NCI-H748 (cell line): ENCODE measurements at regions not wholly inside any gene's neighbourhood (a gene's known extent, or its start where the extent isn't known, plus 50 kb on each side); places are given as distances from the start of the nearest gene placed in this dataset.
"Not testable (repeated sequence)": the region's sequence is repeated elsewhere in the genome, so short reads cannot be mapped to it uniquely, and the experiment has no call there.

Experiments
- DNase-seq: peaks from one replicate; lab custom pipeline; 2025; ENCODE audit not compliant: unreplicated experiment; lab: John Stamatoyannopoulos, UW

- no peak for DNase-seq
Observed at GRCh38 chr1:8171751-8172464, 145.8 kb upstream of the ERRFI1 start.

DNA sequence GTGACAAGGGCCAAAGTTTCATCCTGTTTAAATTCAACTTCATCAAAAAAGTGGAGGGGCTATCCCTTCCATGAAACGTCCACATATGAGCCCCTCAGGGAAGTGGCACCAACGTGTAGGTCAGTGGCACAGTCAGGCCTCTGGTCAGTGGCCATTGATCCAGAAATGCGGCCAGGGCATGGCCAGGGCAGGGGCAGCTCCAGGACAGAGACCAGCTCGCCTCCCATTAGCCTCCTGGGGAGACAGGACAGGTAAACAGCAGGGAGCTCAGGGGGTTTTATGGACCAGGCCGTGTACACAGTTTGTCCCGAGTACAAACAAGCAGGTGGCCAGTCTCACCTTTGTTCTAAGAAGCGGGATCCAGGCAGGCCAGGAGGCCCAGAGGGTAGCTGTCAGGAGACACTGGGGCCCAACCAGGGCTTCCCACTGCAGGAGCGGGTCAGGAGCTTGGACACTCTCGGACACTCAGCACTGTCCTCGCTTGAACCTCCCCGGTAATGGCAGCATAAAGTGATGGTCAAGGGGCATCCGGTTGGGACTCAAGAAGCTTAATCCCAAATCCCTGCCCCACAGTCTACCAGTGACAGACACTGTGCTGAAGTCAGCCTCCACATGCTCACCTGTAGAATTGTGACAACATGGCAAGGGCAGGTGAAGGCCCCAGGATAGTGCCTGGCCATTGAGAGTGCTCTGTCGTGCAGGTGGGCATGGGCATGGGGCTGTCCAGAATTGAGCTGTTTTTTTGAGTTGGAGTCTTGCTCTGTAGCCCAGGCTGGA is 144.1 kb upstream of the ERRFI1 start:
- peak; percentile 34 for DNase-seq

GRCh38 chr1:8169364-8170058 is 143.4 kb upstream of the ERRFI1 start:
- peak; percentile 86 for DNase-seq

DNA sequence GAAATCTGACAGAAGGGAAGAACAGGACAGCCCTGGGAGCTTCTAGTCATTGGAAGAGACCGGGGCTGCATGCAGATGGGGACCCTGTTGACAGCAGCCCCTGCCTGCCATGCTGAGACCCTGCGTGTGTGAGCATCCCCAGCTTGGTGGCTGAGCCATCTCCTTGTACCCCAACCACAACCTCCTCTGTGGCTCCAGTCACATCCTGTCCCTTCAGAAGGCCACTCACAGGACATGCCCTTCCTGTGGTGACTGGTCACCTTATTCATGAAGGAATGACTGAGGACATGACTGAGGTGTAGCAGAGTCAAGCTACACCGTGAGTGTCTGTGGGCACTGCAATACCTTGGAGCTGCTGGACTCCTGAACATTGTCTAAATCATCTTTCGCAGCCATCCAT is 141.8 kb upstream of the ERRFI1 start:
- no peak for DNase-seq

DNA sequence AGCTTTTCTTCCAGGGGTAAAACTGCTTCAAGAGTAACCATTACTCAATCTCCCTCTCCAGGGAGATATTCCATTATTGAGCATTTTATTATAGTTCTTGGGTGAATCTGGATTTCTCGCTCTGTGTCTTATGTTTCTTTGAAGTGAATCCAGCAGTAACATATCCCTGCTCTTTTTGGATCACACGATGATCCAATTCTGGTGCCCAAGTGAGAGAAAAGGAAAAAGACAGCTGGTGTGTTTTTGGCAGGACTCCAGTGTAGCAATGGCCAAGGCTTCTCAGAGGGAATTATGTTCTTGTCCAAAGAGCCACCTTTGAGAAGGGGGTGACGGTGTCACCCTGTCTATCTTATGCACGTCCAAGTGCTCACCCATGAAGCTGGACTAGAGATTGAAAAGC is 140.3 kb upstream of the ERRFI1 start:
- DNase-seq = no peak

DNA sequence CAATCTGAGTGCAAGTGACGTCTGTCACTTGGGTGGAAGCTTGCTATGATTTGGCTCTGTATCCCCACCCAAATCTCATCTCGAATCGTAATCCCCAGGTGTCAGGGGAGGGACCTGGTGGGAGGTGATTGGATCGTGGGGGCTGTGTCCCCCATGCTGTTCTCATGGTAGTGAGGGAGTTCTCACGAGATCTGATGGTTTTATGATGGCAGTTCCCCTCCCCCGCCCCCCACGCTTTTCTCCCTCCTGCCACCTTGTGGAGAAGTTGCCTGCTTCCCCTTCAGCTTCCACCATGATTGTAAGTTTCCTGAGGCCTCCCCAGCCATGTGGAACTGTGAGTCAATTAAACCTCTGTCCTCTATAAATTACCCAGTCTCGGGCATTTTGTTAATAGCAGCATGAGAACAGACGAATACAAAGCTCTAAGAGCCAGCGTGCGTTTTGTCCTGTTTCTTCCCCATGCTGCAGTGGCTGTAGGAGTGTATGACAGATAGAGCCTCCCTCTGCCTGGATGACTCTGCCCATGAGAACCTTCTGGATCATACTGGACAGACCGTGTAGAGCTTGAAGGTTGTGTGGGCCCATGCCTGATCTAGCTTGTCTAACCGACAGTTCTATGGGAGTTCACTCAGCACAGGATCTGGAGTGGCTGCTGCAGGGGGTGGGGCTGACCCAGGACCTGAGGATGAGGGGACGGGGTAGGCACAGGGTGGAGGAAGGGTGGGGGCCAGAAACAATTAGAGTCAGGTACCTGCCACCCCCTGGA is 139.7 kb upstream of the ERRFI1 start:
- no peak for DNase-seq

GRCh38 chr1:8164670-8165069 is 138.6 kb upstream of the ERRFI1 start:
- DNase-seq = no peak

- no peak for DNase-seq
Observed at GRCh38 chr1:8163039-8163438, 136.9 kb upstream of the ERRFI1 start.

- no peak for DNase-seq
Observed at GRCh38 chr1:8162168-8162567, 136.1 kb upstream of the ERRFI1 start.

DNA sequence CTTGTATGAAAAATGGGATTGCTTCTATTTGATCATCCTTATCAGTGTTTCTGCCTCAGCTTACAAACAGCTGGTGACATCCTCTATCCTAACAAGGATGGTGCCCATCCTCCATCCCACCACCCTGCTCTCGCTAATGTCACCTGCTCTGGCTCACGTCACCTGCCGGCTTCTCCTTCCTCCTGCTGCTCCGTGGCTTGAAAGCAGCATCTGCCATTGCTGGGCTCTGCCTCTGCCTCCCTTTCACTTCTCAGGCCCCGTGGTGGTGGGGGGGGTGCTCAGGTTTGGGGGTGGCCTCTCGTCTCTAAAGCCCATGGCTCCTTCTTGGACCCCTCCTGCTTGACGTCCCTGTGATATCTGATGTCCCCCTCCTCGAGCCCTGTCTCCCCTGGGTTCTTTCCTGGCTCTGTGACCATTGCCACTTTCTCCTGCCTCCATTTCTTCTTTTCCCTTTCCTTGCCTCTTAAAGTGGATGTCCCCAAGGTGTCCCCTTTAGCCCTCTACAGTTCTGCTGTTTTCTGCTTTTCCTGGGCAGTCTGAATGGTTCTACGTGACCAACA is 135.5 kb upstream of the ERRFI1 start:
- no peak for DNase-seq

GRCh38 chr1:8159470-8160024 is 133.4 kb upstream of the ERRFI1 start:
- no peak for DNase-seq

DNA sequence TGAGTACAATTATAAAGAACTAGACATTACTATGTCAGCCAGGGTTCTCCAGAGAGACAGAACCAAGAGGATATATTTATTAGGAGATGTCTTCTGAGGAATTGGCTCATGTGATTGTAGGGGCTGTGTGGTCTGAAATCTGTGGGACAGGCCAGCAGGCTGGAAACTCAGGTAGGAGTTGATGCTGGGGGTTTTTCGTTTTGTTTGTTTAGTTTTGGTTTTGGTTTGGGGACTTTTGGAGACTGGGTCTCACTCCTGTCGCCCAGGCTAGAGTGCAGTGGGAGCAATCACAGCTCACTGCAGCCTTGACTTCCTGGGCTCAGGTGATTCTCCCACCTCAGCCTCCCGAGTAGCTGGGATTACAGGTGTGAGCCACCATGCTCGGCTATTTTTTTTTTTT is 132.9 kb upstream of the ERRFI1 start:
- no peak for DNase-seq

DNA sequence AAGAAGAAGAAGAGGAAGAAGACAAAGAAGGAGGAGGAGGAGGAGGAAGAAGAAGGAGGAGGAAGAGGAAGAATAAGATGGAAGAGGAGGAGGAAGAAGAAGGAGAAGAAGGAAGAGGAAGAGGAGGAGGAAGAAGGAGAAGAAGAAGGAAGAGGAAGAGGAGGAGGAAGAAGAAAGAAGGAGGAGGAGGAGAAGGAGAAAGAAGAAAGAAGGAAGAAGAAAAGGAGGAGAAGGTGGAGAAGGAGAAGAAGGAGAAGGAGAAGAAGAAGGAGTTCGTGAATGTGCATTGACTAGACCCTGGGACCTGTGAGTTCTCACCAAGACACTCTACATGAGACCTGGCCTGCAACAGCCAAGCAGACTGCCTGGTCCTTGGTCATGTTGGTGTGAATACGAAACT is 131.7 kb upstream of the ERRFI1 start:
- DNase-seq = no peak

DNA sequence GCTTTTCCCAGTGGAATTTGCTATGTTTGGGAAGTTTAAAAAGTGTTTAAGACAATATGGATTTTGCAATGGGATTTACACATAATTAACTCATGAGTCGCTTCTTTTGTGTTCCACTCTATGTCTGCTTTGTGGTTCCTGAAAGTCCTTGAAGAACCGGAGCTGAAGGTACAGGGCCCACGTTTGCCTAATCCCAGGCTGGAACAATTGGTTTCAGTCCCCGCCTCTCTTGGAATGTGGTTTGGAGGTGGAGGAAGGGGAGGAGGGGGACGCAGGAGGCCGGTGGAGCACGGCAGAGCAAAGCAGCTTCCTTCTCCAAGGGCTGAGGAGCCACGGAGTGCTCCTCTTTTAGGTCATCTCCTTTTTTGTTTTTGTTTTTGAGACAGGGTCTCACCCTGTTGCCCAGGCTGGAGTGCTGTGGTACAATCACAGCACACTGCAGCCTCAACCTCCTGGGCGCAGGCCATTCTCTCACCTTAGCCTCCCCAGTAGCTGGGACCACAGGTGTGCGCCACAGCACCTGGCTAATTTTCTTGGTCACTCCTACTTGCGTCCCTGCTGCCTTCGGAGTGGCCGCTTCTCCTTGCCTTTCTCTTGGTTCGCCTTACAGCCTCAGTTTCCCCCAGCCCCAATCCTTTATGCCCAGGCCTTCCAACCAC is 129.5 kb upstream of the ERRFI1 start:
- no peak for DNase-seq

DNA sequence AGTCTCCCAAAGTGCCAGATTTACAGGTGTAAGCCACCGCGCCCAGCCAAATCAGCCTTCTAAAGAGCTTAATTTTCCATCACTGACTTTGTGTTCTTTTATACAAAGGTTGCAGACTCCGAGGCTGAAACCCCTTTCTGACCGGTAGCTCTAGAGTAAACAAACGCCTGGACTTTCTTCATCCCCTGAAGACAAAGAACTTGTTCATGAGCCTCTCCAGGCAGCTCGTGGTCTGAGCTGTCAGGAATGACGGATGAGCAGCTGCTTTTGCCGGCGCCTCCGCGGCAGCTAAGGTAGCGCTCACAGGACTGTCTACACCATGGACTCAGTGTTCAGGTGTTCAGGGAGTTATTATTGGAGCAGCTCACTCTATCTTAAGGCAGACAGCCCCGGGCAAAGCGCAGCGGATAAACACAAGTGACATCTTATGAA is 128.5 kb upstream of the ERRFI1 start:
- DNase-seq = peak; percentile 55

GRCh38 chr1:8153961-8154360 is 127.9 kb upstream of the ERRFI1 start:
- no peak for DNase-seq

DNA sequence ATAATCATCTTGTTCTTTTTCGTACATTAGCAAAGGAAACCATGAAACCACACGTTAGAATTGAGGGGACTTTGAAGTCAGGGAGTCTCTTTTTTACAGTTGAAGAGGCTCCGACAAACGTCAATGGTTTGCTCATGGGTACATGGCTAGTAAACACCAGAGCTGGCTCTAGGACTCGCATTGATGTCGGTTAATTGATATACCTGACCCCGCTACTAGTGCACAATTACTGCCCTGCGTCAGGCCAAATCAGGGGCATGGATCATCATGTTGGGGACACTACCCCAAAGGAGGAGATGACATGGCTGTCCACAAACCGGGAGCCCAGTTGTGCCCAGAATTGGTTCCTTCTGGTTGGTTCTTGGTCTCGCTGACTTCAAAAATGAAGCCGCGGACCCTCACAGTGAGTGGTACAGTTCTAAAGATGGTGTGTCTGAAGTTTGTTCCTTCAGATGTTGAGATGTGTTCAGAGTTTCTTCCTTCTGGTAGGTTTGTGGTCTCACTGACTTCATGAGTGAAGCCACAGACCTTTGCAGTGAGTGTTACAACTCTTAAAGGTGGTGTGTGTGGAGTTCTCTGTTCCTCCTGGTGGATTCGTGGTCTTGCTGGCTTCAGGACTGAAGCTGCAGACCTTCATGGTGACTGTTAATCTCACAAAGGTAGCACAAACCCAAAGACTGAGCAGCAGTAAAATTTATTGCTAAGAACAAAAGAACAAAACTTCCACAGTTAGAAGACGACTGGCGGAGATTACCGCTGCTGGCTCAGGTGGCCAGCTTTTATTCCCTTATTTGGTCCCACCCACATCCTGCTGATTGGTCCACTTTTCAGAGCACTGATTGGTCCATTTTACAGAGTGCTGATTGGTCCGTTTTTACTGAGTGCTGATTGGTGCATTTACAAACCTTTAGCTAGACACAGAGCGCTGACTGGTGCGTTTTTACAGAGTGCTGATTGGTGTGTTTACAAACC is 126.9 kb upstream of the ERRFI1 start:
- DNase-seq = peak; percentile 3

DNA sequence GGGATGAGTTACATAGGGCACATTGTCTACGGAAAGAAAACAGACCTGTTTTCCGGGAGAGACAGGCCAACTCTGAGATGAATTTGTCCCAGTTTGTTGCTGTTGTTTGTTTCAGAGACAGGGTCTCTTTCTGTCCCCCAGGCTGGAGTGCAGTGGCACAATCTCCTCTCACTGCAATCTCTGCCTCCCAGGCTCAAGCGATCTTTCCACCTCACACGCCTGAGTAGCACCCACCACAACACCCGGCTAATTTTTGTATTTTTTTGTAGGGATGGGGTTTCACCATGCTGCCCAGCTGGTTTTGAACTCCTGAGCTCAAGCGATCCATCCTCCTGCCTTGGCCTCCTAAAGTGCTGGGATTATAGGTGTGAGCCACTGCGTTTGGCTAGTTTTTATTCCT is 125.5 kb upstream of the ERRFI1 start:
- no peak for DNase-seq

GRCh38 chr1:8149756-8150155 is 123.6 kb upstream of the ERRFI1 start:
- DNase-seq = not testable (repeated sequence)
